IPS-15b (cell line): ENCODE measurements at regions not wholly inside any gene's neighbourhood (a gene's known extent, or its start where the extent isn't known, plus 50 kb on each side); places are given as distances from the start of the nearest gene placed in this dataset.
"Not testable (repeated sequence)": the region's sequence is repeated elsewhere in the genome, so short reads cannot be mapped to it uniquely, and the experiment has no call there.

Source experiments
- H3K27me3 ChIP-seq: one replicate; pipeline ENCODE4 v1.6.1; 2013; ENCODE audit warnings: low read length; ENCODE audit not compliant: control insufficient read depth, insufficient read depth
- H3K36me3 ChIP-seq: one replicate; pipeline ENCODE4 v1.6.1; 2013; ENCODE audit warnings: low read length; ENCODE audit not compliant: control insufficient read depth, insufficient read depth
- H3K4me1 ChIP-seq: one replicate; pipeline ENCODE4 v1.6.1; 2013; ENCODE audit warnings: mild to moderate bottlenecking, low read length; ENCODE audit not compliant: control insufficient read depth, insufficient read depth
- H3K4me3 ChIP-seq: one replicate; pipeline ENCODE4 v1.5.1; 2013; ENCODE audit warnings: low read depth, low read length
- H3K9ac ChIP-seq: one replicate; pipeline ENCODE4 v1.6.1; 2013; ENCODE audit warnings: low read depth, mild to moderate bottlenecking, low read length
- H3K9me3 ChIP-seq: one replicate; pipeline ENCODE4 v1.6.1; 2013; ENCODE audit warnings: mild to moderate bottlenecking, low read length; ENCODE audit not compliant: control insufficient read depth, insufficient read depth

DNA sequence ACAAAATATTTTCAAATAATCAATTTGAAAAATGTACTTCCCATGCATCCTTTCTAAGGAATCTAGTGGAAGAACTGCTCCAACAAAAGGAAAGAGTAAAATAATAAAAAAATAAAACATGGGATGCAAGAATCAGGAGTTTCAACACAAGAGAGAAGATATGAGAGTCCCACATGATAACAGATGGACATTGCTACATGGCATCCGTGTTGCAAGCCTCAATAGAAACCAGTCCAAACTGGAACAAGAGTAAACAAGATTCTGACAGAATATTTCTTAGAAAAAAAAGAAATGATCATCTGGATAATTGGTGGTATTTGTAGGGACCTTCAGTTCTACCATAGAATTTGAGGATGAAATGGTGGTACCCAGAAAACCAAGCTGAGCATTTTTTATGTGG is 186.8 kb downstream of the FRK start:
- Histone ChIP-seq H3K9ac (no peak overlapping the region), H3K9me3 (no peaks in the 10 kb centered on the region), H3K4me1 (no peaks in the 10 kb centered on the region), H3K4me3 (no peak overlapping the region), H3K27me3 (no peaks in the 10 kb centered on the region), H3K36me3 (no peaks in the 10 kb centered on the region)

DNA sequence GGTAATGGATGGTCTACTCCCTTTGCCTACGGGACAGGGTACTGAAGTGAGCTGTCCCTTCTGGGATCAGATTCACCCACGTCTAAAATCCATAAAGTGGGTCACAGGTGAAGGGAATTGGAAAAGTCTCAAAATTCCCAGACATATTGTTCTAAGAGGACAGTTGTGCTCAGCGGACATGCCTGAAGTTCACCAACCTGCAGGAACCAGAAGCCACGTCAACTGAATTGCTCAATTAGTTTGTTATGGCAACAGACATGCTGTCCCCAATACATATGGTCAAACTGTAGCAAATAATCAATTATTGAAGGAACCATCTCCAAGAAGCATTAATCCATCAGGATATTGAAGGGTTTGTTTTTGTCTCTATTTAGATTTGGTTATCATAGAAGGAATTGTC is 190.2 kb downstream of the FRK start:
- H3K27me3 ChIP-seq: no peaks in the 10 kb centered on the region
- no peaks in the 10 kb centered on the region for H3K9me3 ChIP-seq
- no peaks in the 10 kb centered on the region for H3K4me1 ChIP-seq
- H3K4me3 ChIP-seq: no peak overlapping the region
- no peak overlapping the region for H3K9ac ChIP-seq
- H3K36me3 ChIP-seq: no peaks in the 10 kb centered on the region

DNA sequence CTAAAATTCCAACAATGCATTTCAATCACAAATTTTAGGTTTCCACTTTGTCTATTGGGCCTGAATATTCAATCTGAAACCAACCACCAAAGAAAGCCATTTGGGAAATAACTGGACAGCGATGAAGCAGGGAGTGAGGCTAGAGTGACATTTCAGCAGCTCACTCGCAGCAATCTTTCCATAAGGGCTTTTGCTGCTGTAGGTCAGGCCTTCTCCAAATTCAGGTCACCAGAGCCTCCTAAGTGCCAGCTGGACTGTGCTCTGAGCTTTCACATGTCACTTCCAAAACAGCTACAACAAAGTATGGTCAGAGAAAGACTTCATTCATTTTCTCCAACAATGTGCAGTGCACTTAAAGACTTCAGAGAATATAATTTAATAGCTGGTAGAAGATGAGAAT is 194.8 kb downstream of the FRK start:
- Histone ChIP-seq H3K36me3 (no peaks in the 10 kb centered on the region), H3K4me1 (no peaks in the 10 kb centered on the region), H3K9ac (no peak overlapping the region), H3K9me3 (no peaks in the 10 kb centered on the region), H3K27me3 (no peaks in the 10 kb centered on the region), H3K4me3 (no peak overlapping the region)

DNA sequence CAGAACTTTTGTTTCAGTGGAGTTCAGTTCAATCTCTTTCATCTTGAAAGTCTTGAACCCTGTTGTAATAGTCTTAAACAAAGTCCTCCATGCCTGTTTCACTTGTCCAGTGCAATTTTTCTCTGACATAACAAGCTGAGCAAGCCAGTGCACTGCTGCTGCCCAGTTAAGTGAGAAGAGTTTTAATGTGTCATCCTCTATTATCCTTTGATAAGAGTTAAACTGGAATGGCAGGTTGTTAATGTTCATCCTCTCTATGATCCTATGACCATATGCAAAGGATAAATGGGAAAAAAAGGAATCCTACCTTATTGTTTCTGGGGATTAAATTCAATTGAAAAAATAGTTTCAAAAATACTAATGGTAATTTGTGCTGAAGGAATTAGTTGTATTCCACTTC is 197.5 kb downstream of the FRK start:
- H3K36me3 ChIP-seq: no peaks in the 10 kb centered on the region
- H3K9ac ChIP-seq: no peak overlapping the region
- H3K9me3 ChIP-seq: no peaks in the 10 kb centered on the region
- no peaks in the 10 kb centered on the region for H3K4me1 ChIP-seq
- H3K4me3 ChIP-seq: no peak overlapping the region
- H3K27me3 ChIP-seq: no peaks in the 10 kb centered on the region

DNA sequence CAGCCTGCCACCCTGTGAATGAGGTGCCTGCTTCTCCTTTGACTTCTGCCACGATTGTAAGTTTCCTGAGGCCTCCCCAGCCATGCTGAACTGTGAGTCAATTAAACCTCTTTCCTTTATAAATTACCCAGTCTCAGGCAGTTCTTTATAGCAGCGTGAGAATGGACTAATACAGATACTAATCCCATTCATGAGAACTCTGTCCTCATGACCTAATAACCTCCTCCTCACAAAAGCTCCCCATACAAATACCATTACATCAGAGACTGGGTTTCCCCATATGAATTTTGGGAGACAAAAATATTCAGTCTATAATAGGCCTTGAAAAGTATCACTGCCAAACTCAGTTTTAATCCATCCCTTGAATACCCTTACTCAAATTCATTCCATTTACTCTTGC is 199.0 kb downstream of the FRK start:
- not testable (repeated sequence) for H3K36me3 ChIP-seq, H3K9ac ChIP-seq, H3K9me3 ChIP-seq, H3K4me1 ChIP-seq, H3K4me3 ChIP-seq, H3K27me3 ChIP-seq

DNA sequence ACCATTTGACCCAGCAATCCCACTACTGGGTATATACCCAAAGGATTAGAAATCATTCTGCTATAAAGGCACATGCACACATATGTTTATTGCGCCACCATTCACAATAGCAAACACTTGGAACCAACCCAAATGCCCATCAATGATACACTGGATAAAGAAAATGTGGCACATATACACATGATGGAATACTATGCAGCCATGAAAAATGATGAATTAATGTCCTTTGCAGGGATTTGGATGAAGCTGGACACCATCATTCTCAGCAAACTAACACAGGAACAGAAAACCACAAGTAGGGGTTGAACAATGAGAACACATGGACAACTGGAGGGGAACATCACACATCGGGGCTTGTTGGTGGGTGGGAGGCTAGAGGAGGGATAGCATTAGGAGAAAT is 201.1 kb downstream of the FRK start:
- not testable (repeated sequence) for H3K27me3 ChIP-seq, H3K4me1 ChIP-seq, H3K4me3 ChIP-seq, H3K9me3 ChIP-seq, H3K9ac ChIP-seq, H3K36me3 ChIP-seq

DNA sequence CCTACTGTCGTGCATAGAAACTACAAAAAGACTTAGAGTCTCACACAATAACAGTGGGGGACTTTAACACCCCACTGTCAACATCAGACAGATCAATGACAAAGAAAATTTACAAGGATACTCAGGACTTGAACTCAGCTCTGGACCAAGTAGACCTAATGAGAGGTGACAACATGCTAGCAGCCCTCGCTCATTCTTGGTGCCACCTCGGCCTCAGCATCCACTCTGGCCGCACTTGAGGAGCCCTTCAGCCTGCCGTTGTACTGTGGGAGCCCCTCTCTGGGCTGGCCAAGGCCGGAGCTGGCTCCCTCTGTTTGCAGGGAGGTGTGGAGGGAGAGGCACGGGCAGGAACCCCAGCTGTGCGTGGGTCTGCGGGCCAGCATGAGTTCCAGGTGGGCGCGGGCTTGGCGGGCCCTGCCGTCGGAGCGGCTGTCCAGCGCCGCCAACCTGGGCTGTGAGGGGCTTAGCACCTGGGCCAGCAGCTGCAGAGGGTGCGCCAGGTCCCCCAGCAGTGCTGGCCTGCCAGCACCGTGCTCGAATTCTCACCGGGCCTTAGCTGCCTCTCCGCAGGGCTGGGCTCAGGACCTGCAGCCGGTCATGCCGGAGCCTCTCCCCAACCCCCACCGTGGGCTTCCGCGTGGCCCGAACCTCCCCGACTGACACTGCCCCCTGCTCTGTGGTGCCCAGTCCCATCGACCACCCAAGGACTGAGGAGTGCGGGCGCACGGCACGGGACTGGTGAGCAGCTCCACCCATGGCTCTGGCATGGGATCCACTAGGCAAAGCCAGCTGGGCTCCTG is 205.6 kb downstream of the FRK start:
- no peak overlapping the region for H3K4me3 ChIP-seq
- H3K9ac ChIP-seq: no peak overlapping the region
- no peaks in the 10 kb centered on the region for H3K4me1 ChIP-seq

DNA sequence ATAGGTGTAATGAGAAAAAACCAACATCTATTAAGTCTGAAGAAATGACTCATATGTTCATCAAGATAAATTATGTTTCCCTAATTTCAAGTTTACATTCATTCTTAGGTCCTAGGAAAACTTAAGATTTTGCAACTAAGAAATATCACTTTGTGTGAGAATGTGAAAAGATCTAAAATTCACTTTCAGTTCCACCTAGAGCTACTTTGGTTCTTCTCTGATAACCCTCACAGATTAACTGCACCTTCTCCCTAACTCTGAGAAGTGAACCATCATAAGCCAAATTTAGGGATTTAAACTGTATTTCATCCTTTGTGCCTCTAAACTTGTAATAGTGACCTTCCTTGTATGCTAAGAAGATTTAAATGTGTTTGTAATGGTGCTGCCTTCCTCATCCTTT is 213.0 kb downstream of the FRK start:
- H3K27me3 ChIP-seq: no peaks in the 10 kb centered on the region
- H3K9ac ChIP-seq: no peak overlapping the region
- no peak overlapping the region for H3K4me3 ChIP-seq
- H3K9me3 ChIP-seq: no peaks in the 10 kb centered on the region
- no peaks in the 10 kb centered on the region for H3K4me1 ChIP-seq
- H3K36me3 ChIP-seq: no peaks in the 10 kb centered on the region

More for the DNA sequence above, 205.6 kb downstream of the FRK start:
- Histone ChIP-seq H3K36me3 (no peaks in the 10 kb centered on the region), H3K27me3 (no peaks in the 10 kb centered on the region), H3K9me3 (no peaks in the 10 kb centered on the region)

DNA sequence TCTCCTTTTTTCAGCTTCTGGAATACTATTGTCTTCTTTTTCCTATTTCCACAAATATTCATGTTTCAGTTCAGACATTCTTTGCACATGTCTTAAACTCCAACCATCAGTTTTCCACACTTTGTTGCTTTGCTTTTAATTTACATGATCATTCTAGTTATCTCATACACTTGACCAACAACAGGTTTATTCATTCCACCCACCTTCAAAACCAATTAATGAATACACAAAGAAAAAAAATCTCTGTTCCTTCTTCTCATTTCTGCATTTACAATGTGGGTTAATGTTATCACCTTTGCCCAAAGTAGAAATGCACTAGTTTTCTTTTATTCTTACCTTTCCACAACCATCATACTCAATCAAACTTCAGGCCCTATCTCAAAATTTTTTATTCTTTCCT is 216.7 kb downstream of the FRK start:
- H3K9me3 ChIP-seq: no peaks in the 10 kb centered on the region
- H3K4me3 ChIP-seq: no peak overlapping the region
- no peaks in the 10 kb centered on the region for H3K4me1 ChIP-seq
- no peak overlapping the region for H3K9ac ChIP-seq
- H3K27me3 ChIP-seq: no peaks in the 10 kb centered on the region
- H3K36me3 ChIP-seq: no peaks in the 10 kb centered on the region

DNA sequence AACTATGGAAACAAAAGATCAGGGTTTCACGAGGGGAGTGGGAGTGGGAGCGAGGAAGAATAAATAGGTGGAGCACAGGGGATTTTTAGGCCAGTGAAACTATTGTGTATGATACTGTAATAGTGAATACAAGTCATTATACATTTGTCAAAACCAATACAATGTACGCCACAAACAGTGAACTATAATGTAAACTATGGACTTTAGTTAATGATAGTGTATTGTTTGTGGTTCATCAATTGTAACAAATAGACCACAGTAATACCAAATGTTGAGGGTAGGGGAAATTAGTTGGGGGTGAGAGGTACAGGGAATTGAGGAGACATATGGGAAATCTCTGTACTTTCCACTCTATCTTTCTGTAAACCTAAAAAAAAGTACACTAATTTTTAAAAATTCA is 218.4 kb downstream of the FRK start:
- Histone ChIP-seq H3K9ac (no peak overlapping the region), H3K27me3 (no peaks in the 10 kb centered on the region), H3K36me3 (no peaks in the 10 kb centered on the region), H3K4me1 (no peaks in the 10 kb centered on the region), H3K4me3 (no peak overlapping the region), H3K9me3 (no peaks in the 10 kb centered on the region)

DNA sequence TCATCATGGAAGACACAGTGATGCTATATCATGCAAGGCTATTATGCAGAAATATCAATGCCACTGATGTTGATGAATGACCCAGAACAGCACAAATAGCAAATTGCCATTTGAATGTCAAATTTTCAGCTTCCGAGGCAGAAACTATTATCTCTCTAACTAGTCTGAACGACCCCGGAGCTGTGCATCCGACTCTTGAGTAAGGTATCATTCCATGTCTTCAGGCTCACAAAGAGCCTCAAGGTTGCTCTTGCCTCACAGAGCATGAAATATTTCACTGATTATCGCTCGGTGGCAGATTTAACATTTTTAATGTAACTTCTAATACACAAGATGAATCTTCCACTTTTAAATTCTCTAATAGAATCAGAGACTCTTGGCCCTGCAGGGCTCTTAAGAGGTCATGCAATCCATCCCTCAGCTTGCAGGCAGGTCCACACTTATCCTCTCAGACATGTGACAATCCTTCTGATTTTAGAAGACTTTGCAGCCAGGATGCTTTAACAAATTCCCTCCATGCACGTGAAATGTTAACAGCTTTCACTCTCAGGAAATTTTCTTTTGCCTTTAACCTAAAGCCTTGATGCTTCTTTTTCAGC is 221.0 kb downstream of the FRK start:
- no peaks in the 10 kb centered on the region for H3K9me3 ChIP-seq
- no peak overlapping the region for H3K4me3 ChIP-seq
- H3K27me3 ChIP-seq: no peaks in the 10 kb centered on the region
- no peak overlapping the region for H3K9ac ChIP-seq
- no peaks in the 10 kb centered on the region for H3K4me1 ChIP-seq
- no peaks in the 10 kb centered on the region for H3K36me3 ChIP-seq

DNA sequence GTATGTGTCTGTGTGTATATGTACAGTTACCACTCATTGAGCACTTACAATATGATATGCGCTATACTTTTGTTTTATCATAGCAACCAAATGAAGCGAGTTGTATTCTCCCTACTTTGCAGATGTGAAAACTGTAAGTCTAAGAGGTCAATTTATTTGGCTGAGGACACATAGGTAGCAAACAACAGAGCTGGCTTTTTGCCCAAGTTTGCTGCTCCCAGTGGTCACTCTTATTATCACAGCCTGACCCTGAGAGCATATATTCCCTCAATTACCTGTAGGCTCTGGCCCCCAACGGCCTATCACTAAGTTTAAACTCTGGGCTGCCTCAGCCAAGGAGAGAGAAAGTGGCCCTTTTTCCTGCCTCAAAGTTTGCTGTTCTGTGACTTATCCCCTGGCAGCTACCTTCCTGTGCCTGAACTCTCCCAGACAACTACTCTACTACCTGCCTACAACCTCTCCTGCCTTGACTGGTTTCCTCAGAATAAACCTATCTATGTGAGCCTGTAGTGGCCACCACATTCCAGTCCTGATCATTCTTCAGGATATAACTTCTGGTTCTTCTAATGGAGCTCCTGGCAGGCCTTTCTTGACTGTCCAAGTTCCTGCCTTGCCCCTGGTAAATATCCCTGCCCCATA is 221.8 kb downstream of the FRK start:
- H3K4me3 ChIP-seq: no peak overlapping the region
- H3K9me3 ChIP-seq: no peaks in the 10 kb centered on the region
- no peaks in the 10 kb centered on the region for H3K4me1 ChIP-seq
- no peak overlapping the region for H3K9ac ChIP-seq
- H3K27me3 ChIP-seq: no peaks in the 10 kb centered on the region
- no peaks in the 10 kb centered on the region for H3K36me3 ChIP-seq
